SU-DHL-6 (cell line): ENCODE measurements at regions not wholly inside any gene's neighbourhood (a gene's known extent, or its start where the extent isn't known, plus 50 kb on each side); places are given as distances from the start of the nearest gene placed in this dataset.

Source experiments
- H2AFZ ChIP-seq: fragments of 200-600 bp; sonication (generic); 2 replicates; pipeline ENCODE4 v1.6.1; 2014; ENCODE audit warnings: low read depth, mild to moderate bottlenecking, moderate library complexity, mixed read lengths, antibody characterized with exemption, low read length; ENCODE audit not compliant: severe bottlenecking
- H3F3A ChIP-seq: fragments of 200-600 bp; shearing (Covaris generic); 2 replicates; pipeline ENCODE4 v1.6.0; 2016; ENCODE audit warnings: antibody characterized with exemption, mild to moderate bottlenecking; ENCODE audit not compliant: insufficient read depth
- H3K27ac ChIP-seq: fragments of 200-600 bp; sonication (generic); 2 replicates; pipeline ENCODE4 v1.5.1; 2016; ENCODE audit warnings: low read depth, mild to moderate bottlenecking, low read length, moderate library complexity, mixed read lengths
- H3K27me3 ChIP-seq: fragments of 200-600 bp; sonication (generic), shearing (Covaris generic); 2 replicates; pipeline ENCODE4 v1.6.0; 2014; ENCODE audit warnings: mild to moderate bottlenecking, low read length
- H3K36me3 ChIP-seq: fragments of 200-600 bp; sonication (generic); 2 replicates; pipeline ENCODE4 v1.6.1; 2014; ENCODE audit warnings: mild to moderate bottlenecking, low read length, mixed read lengths
- H3K4me2 ChIP-seq: fragments of 300-600, 200-600 bp; shearing (Covaris generic), sonication (generic); 2 replicates; pipeline ENCODE4 v1.6.0; 2014; ENCODE audit warnings: low read length, low read depth, mild to moderate bottlenecking; ENCODE audit not compliant: poor library complexity, severe bottlenecking
- H3K4me3 ChIP-seq: fragments of 200-600 bp; sonication (generic); 2 replicates; pipeline ENCODE4 v1.5.1; 2014; ENCODE audit warnings: antibody characterized with exemption, low read length, mild to moderate bottlenecking, mixed read lengths; ENCODE audit not compliant: insufficient read depth, poor library complexity, severe bottlenecking
- H3K79me2 ChIP-seq: fragments of 200-600 bp; sonication (generic); 2 replicates; pipeline ENCODE4 v1.6.1; 2014; ENCODE audit warnings: mild to moderate bottlenecking, low read length, moderate library complexity; ENCODE audit not compliant: insufficient read depth
- H3K9ac ChIP-seq: fragments of 200-600 bp; sonication (generic); 2 replicates; pipeline ENCODE4 v1.7.0; 2014; ENCODE audit warnings: mild to moderate bottlenecking, low read length
- H3K9me2 ChIP-seq: fragments of 200-600 bp; sonication (generic); replicated peaks from 2 replicates; pipeline ENCODE4 v1.6.1; 2014; ENCODE audit warnings: low read length; ENCODE audit not compliant: insufficient read depth
- H3K9me3 ChIP-seq: fragments of 200-600 bp; sonication (generic); 2 replicates; pipeline ENCODE4 v1.6.1; 2014; ENCODE audit warnings: low read length, mixed read lengths; ENCODE audit not compliant: insufficient read depth
- H4K20me1 ChIP-seq: fragments of 200-600 bp; sonication (generic); 2 replicates; pipeline ENCODE4 v1.6.1; 2014; ENCODE audit warnings: low read depth, mild to moderate bottlenecking, antibody characterized with exemption, low read length, moderate library complexity, mixed read lengths
- EZH2phosphoT487 ChIP-seq: fragments of 200-600 bp; sonication (generic), shearing (Covaris generic); conservative IDR thresholded peaks from 2 replicates; pipeline ENCODE4 v1.6.1; 2018; ENCODE audit warnings: mild to moderate bottlenecking, antibody characterized with exemption, low read length, moderate library complexity, mixed read lengths
- TF ChIP-seq, protein P1 (sequence below): fragments of 200-600 bp; sonication (generic); IDR thresholded peaks from one replicate; pipeline ENCODE4 v1.5.1; 2017; ENCODE audit warnings: antibody characterized with exemption, mild to moderate bottlenecking, low read length, moderate library complexity; ENCODE audit not compliant: insufficient read depth, poor library complexity, severe bottlenecking

DNA sequence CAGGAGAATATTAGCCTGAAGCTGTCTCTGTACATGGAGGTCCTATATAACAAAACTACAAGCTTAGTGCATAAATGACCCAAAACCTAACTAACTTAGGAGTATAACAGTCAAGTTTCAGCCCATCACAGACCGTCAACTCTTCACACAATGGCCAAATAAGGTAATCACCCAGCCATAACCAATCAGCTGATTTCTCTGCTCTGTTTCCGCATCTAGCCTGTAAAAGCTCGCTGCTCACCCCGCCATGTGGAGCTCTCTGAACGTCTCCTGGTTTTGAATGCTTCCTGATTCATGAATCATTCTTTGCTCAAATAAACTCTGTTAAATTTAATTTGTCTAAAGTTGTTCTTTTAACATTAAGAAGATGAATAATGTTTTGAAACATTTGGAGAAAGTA, 593.6 kb downstream of the TMX3 start:
- no peaks in the 10 kb centered on the region for H3K9me3 ChIP-seq

DNA sequence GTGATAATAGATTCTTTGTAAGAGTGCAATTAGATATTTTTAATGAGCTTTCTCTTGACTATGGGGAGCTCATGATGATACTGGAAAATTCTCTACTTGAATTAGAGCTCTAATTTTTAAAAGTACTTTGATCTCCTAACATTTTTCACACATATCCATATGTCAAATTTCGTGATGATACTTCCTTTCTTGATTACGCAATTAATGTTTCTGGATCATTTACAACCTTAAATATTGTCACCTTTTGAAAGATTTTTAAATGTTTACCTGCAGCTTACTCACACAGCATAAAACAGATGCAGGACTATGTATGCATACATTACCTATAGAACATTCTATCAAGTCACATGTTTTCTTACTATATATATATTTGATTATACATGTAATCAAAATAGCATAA, 598.5 kb upstream of the DSEL start:
- no peaks in the 10 kb centered on the region for H3K79me2 ChIP-seq
- no peaks in the 10 kb centered on the region for H4K20me1 ChIP-seq
- no peaks in the 10 kb centered on the region for H3F3A ChIP-seq
- no peaks in the 10 kb centered on the region for H3K9me3 ChIP-seq
- H3K4me2 ChIP-seq, result no peak overlapping the region
- no peak overlapping the region for H3K9ac ChIP-seq
- TF ChIP-seq, protein P1, sequence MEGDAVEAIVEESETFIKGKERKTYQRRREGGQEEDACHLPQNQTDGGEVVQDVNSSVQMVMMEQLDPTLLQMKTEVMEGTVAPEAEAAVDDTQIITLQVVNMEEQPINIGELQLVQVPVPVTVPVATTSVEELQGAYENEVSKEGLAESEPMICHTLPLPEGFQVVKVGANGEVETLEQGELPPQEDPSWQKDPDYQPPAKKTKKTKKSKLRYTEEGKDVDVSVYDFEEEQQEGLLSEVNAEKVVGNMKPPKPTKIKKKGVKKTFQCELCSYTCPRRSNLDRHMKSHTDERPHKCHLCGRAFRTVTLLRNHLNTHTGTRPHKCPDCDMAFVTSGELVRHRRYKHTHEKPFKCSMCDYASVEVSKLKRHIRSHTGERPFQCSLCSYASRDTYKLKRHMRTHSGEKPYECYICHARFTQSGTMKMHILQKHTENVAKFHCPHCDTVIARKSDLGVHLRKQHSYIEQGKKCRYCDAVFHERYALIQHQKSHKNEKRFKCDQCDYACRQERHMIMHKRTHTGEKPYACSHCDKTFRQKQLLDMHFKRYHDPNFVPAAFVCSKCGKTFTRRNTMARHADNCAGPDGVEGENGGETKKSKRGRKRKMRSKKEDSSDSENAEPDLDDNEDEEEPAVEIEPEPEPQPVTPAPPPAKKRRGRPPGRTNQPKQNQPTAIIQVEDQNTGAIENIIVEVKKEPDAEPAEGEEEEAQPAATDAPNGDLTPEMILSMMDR, result no peak
- no peak for TF ChIP-seq EZH2phosphoT487
- H3K27ac ChIP-seq, result no peak overlapping the region
- H2AFZ ChIP-seq, result no peak overlapping the region
- H3K27me3 ChIP-seq, result no peaks in the 10 kb centered on the region
- H3K4me3 ChIP-seq, result no peak overlapping the region
- no peaks in the 10 kb centered on the region for H3K9me2 ChIP-seq
- H3K36me3 ChIP-seq, result no peaks in the 10 kb centered on the region

More for the DNA sequence above, 593.6 kb downstream of the TMX3 start:
- H3K79me2 ChIP-seq, result no peaks in the 10 kb centered on the region
- no peak overlapping the region for H3K9ac ChIP-seq
- H4K20me1 ChIP-seq, result no peaks in the 10 kb centered on the region
- H3K27ac ChIP-seq, result no peak overlapping the region
- H3F3A ChIP-seq, result no peaks in the 10 kb centered on the region
- no peak for TF ChIP-seq EZH2phosphoT487
- TF ChIP-seq, protein P1, result no peak
- H3K36me3 ChIP-seq, result no peaks in the 10 kb centered on the region
- H3K9me2 ChIP-seq, result no peaks in the 10 kb centered on the region
- peak overlapping the region; percentile 26 for H2AFZ ChIP-seq
- H3K4me2 ChIP-seq, result no peak overlapping the region
- no peak overlapping the region for H3K4me3 ChIP-seq
- no peaks in the 10 kb centered on the region for H3K27me3 ChIP-seq

- H2AFZ ChIP-seq, result no peak overlapping the region
- H3K9ac ChIP-seq, result no peak overlapping the region
- no peak overlapping the region for H3K4me3 ChIP-seq
- no peaks in the 10 kb centered on the region for H3K9me3 ChIP-seq
- H3K9me2 ChIP-seq, result no peaks in the 10 kb centered on the region
- no peaks in the 10 kb centered on the region for H3K79me2 ChIP-seq
- no peak overlapping the region for H3K4me2 ChIP-seq
- no peaks in the 10 kb centered on the region for H4K20me1 ChIP-seq
- no peaks in the 10 kb centered on the region for H3F3A ChIP-seq
- no peak overlapping the region for H3K27ac ChIP-seq
- no peaks in the 10 kb centered on the region for H3K27me3 ChIP-seq
- no peaks in the 10 kb centered on the region for H3K36me3 ChIP-seq
- no peak for TF ChIP-seq EZH2phosphoT487
- TF ChIP-seq, protein P1, result no peak
Observed at GRCh38 chr18:68104036-68104435, 587.5 kb upstream of the DSEL start.
